HCT116 (cell line): ENCODE measurements at regions not wholly inside any gene's neighbourhood (a gene's known extent, or its start where the extent isn't known, plus 50 kb on each side); places are given as distances from the start of the nearest gene placed in this dataset.

ENCODE experiments used
- ATAC-seq: fragments of 200-7000 bp; cut with Tn5 transposase; 2 replicates; pipeline ENCODE4 v1.9.1; 2020; ENCODE audit warnings: mild to moderate bottlenecking, moderate library complexity
- BruUV-seq: library from RNA; stranded (reverse); fragments of 400-500 nt; replicated peaks from 2 replicates; lab custom pipeline; 2021; lab: Mats Ljungman, UMichigan
- CTCF ChIA-PET: fragments of 300-600 bp; sonication (Branson Sonifier 250); formaldehyde crosslinking; loops from one replicate; lab custom pipeline; 2021; ENCODE audit warnings: antibody characterized with exemption; lab: Charles Lee
- POLR2A ChIA-PET: fragments of 300-600, 350-600 bp; sonication (Branson Sonifier 250); formaldehyde crosslinking; loops from one replicate; lab custom pipeline; 2021; ENCODE audit warnings: antibody characterized with exemption; lab: Charles Lee
- RAD21 ChIA-PET, 2 experiments: fragments of 300-600 bp; sonication (Branson Sonifier 250); formaldehyde crosslinking; loops; one replicate each; lab custom pipeline; 2023; ENCODE audit warnings: low total read pairs in 2 of 2; ENCODE audit not compliant: uncharacterized antibody in 2 of 2, unreplicated experiment in 2 of 2, low non-redundant PET in 1 of 2; lab: Charles Lee
- DNase-seq: peaks from one replicate; pipeline ENCODE4 v3.0.0-alpha.2; 2010; ENCODE audit warnings: low read depth, low spot score
- H2AFZ ChIP-seq: fragments of 200-600 bp; shearing (Covaris generic), sonication (generic); 2 replicates; pipeline ENCODE4 v1.6.1; 2017; ENCODE audit warnings: low read depth, mixed run types, mixed read lengths, antibody characterized with exemption, low read length; ENCODE audit not compliant: poor library complexity, severe bottlenecking
- H3K27ac ChIP-seq: 2 replicates; pipeline ENCODE4 v1.5.1; 2012; ENCODE audit warnings: low read depth, low read length
- H3K27me3 ChIP-seq: fragments of 200-600 bp; sonication (generic); 2 replicates; pipeline ENCODE4 v1.6.1; 2016; ENCODE audit warnings: mixed run types, low read length, mixed read lengths; ENCODE audit not compliant: insufficient read depth
- H3K36me3 ChIP-seq, 2 experiments: fragments of 200-500 bp in 1 of 2; fragments of 200-600 bp in 1 of 2; sonication (Bioruptor generic) in 1 of 2; sonication (generic) in 1 of 2; 2 replicates each; pipeline versions ENCODE4 v1.5.1 to v1.6.1; 2014 to 2016; ENCODE audit warnings: low read length in 2 of 2, inconsistent platforms in 1 of 2, mixed read lengths in 1 of 2, mixed run types in 1 of 2; ENCODE audit not compliant: insufficient read depth in 2 of 2, control insufficient read depth in 1 of 2
- H3K4me1 ChIP-seq, 2 experiments: fragments of 200-600 bp in 1 of 2; sonication (generic) in 1 of 2; 2 replicates each; pipeline versions ENCODE4 v1.5.1 to v1.6.1; 2012 to 2017; ENCODE audit warnings: low read length in 2 of 2, inconsistent platforms in 1 of 2, mild to moderate bottlenecking in 1 of 2, mixed read lengths in 1 of 2, mixed run types in 1 of 2, moderate library complexity in 1 of 2; ENCODE audit not compliant: insufficient read depth in 2 of 2, control insufficient read depth in 1 of 2
- H3K4me2 ChIP-seq: fragments of 200-600 bp; sonication (generic); 2 replicates; pipeline ENCODE4 v1.6.1; 2017; ENCODE audit warnings: mixed run types, low read length, mixed read lengths
- H3K4me3 ChIP-seq, 2 experiments: fragments of 200-600 bp in 1 of 2; sonication (generic) in 1 of 2; replicated peaks in 1 of 2; 2 replicates each; pipeline ENCODE4 v1.5.1; 2011 to 2016; ENCODE audit warnings: low read length in 2 of 2, control low read depth in 1 of 2, low read depth in 1 of 2, mild to moderate bottlenecking in 1 of 2, mixed read lengths in 1 of 2, mixed run types in 1 of 2
- H3K79me2 ChIP-seq: fragments of 200-600 bp; sonication (generic); 2 replicates; pipeline ENCODE4 v1.6.1; 2017; ENCODE audit warnings: mild to moderate bottlenecking, mixed run types, low read length, moderate library complexity, mixed read lengths; ENCODE audit not compliant: insufficient read depth
- H3K9ac ChIP-seq: fragments of 200-600 bp; sonication (generic); 2 replicates; pipeline ENCODE4 v1.6.1; 2016; ENCODE audit warnings: low read length, mixed read lengths
- H3K9me2 ChIP-seq: fragments of 200-600 bp; sonication (generic), shearing (Covaris generic); 2 replicates; pipeline ENCODE4 v1.6.1; 2017; ENCODE audit warnings: mixed run types, mild to moderate bottlenecking, moderate library complexity; ENCODE audit not compliant: insufficient read depth
- H3K9me3 ChIP-seq, 2 experiments: fragments of 200-500 bp in 1 of 2; fragments of 200-600 bp in 1 of 2; sonication (Bioruptor generic) in 1 of 2; sonication (generic) in 1 of 2; 2 replicates each; pipeline ENCODE4 v1.6.1; 2014 to 2017; ENCODE audit warnings: low read length in 2 of 2, mixed read lengths in 2 of 2, inconsistent platforms in 1 of 2, low read depth in 1 of 2, mild to moderate bottlenecking in 1 of 2, mixed run types in 1 of 2, moderate library complexity in 1 of 2; ENCODE audit not compliant: control insufficient read depth in 1 of 2, insufficient read depth in 1 of 2
- H4K20me1 ChIP-seq: fragments of 200-600 bp; sonication (generic), shearing (Covaris generic); 2 replicates; pipeline ENCODE4 v1.6.1; 2017; ENCODE audit warnings: mixed run types, mild to moderate bottlenecking, moderate library complexity; ENCODE audit not compliant: insufficient read depth
- EGR1 ChIP-seq: IDR thresholded peaks from 2 replicates; pipeline ENCODE4 v1.6.1; 2012; ENCODE audit warnings: low read depth
- EZH2phosphoT487 ChIP-seq: fragments of 200-600 bp; IDR thresholded peaks from 2 replicates; pipeline ENCODE4 v1.6.1; 2018; ENCODE audit warnings: antibody characterized with exemption, borderline replicate concordance
- FOSL1 ChIP-seq: IDR thresholded peaks from 2 replicates; pipeline ENCODE4 v1.6.1; 2012; ENCODE audit warnings: low read depth
- JUND ChIP-seq: IDR thresholded peaks from 2 replicates; pipeline ENCODE4 v1.6.1; 2012
- MAX ChIP-seq: IDR thresholded peaks from 2 replicates; pipeline ENCODE4 v1.6.1; 2012
- POLR2A ChIP-seq: IDR thresholded peaks from 2 replicates; pipeline ENCODE4 v1.7.0; 2011; ENCODE audit warnings: borderline replicate concordance; ENCODE audit not compliant: insufficient read depth, insufficient read length; ENCODE audit errors: extremely low read depth
- SIN3A ChIP-seq: IDR thresholded peaks from 2 replicates; pipeline ENCODE4 v1.6.1; 2012; ENCODE audit warnings: low read depth
- SP1 ChIP-seq: IDR thresholded peaks from 2 replicates; pipeline ENCODE4 v1.6.1; 2012; ENCODE audit warnings: low read depth
- SRF ChIP-seq: IDR thresholded peaks from 2 replicates; pipeline ENCODE4 v1.6.1; 2012; ENCODE audit warnings: low read depth
- ZBTB33 ChIP-seq: IDR thresholded peaks from 2 replicates; pipeline ENCODE4 v1.6.1; 2011; ENCODE audit warnings: mild to moderate bottlenecking, low read length, moderate library complexity; ENCODE audit not compliant: insufficient replicate concordance; ENCODE audit errors: extremely low read depth
- intact Hi-C: fragments of 100-400 bp; cut with micrococcal nuclease; formaldehyde crosslinking; loops from 2 replicates; pipeline ENCODE4 v1.10.0; 2022

GRCh38 chr9:93730648-93731047, 154.3 kb downstream of the PHF2 start:
- POLR2A ChIA-PET, result no interaction called here

More at GRCh38 chr9:93730648-93731047, 154.3 kb downstream of the PHF2 start:
- ATAC-seq, result no peak
- no peak overlapping the region for H3K9ac ChIP-seq
- ChIA-PET CTCF (no interaction called here), RAD21 (no interaction called here)
- H3K4me2 ChIP-seq, result no peak overlapping the region
- no peak for TF ChIP-seq POLR2A
- no peak for TF ChIP-seq ZBTB33
- TF ChIP-seq MAX, result no peak
- no peak for TF ChIP-seq EZH2phosphoT487
- no peak for TF ChIP-seq SRF
- no peak for TF ChIP-seq SP1
- no peak for TF ChIP-seq EGR1
- TF ChIP-seq FOSL1, result no peak
- no peak for TF ChIP-seq JUND
- TF ChIP-seq SIN3A, result no peak
- no peaks in the 10 kb centered on the region for H4K20me1 ChIP-seq
- H3K36me3 ChIP-seq, result no peaks in the 10 kb centered on the region
- no peak overlapping the region for H3K4me3 ChIP-seq
- no peak overlapping the region for H2AFZ ChIP-seq
- no peak overlapping the region for H3K27ac ChIP-seq
- H3K79me2 ChIP-seq, result no peaks in the 10 kb centered on the region
- H3K9me2 ChIP-seq, result no peaks in the 10 kb centered on the region
- H3K27me3 ChIP-seq, result no peaks in the 10 kb centered on the region
- intact Hi-C loops, result no loop called here
- DNase-seq, result no peak
- BruUV-seq, result no TSS peak
- peaks cover 0 to 7% of the 10 kb centered on the region in 2 experiments; a peak in 2 of 4 replicates for H3K9me3 ChIP-seq
- no peaks in the 10 kb centered on the region for H3K4me1 ChIP-seq
